WTC11 (cell line): ENCODE measurements at regions not wholly inside any gene's neighbourhood (a gene's known extent, or its start where the extent isn't known, plus 50 kb on each side); places are given as distances from the start of the nearest gene placed in this dataset.

Experiments
- ATAC-seq: fragments of 200-7000 bp; cut with Tn5 transposase; 2 replicates; pipeline ENCODE4 v1.10.0; 2021; ENCODE audit warnings: mild to moderate bottlenecking, moderate library complexity
- CTCF ChIA-PET: fragments of 300-600 bp; sonication (Branson Sonifier 250); formaldehyde crosslinking; loops from one replicate; lab custom pipeline; 2021; ENCODE audit warnings: antibody characterized with exemption; lab: Charles Lee
- POLR2A ChIA-PET: fragments of 350-600 bp; sonication (Branson Sonifier 250); formaldehyde crosslinking; loops from one replicate; lab custom pipeline; 2021; ENCODE audit warnings: antibody characterized with exemption; lab: Charles Lee
- DNase-seq: peaks from one replicate; pipeline ENCODE4 v3.0.0; 2021; ENCODE audit warnings: low spot score
- H3K27ac Mint-ChIP-seq: 2 replicates; pipeline ENCODE4 v1.8.0; 2021; ENCODE audit warnings: mixed read lengths
- H3K27me3 Mint-ChIP-seq: 2 replicates; pipeline ENCODE4 v1.8.0; 2021; ENCODE audit warnings: low read depth, mild to moderate bottlenecking, moderate library complexity, mixed read lengths
- H3K36me3 Mint-ChIP-seq: 2 replicates; pipeline ENCODE4 v1.8.0; 2021; ENCODE audit warnings: mixed read lengths
- H3K4me1 Mint-ChIP-seq: 2 replicates; pipeline ENCODE4 v1.8.0; 2022; ENCODE audit warnings: mixed read lengths
- H3K4me3 Mint-ChIP-seq: 2 replicates; pipeline ENCODE4 v1.8.0; 2021; ENCODE audit warnings: mild to moderate bottlenecking, moderate library complexity, mixed read lengths
- H3K9me3 Mint-ChIP-seq: 2 replicates; pipeline ENCODE4 v1.8.0; 2021; ENCODE audit warnings: mixed read lengths
- ATF6 ChIP-seq: sonication (generic); formaldehyde crosslinking; IDR thresholded peaks from 2 replicates; pipeline ENCODE4 v1.8.1; 2023; ENCODE audit warnings: mild to moderate bottlenecking, missing genetic modification reagents
- ELF4 ChIP-seq: sonication (generic); formaldehyde crosslinking; IDR thresholded peaks from 2 replicates; pipeline ENCODE4 v1.8.1; 2022; ENCODE audit warnings: low read depth, mild to moderate bottlenecking, moderate library complexity, missing genetic modification reagents
- ERG ChIP-seq: fragments of 250-450 bp; sonication (Bioruptor Pico); IDR thresholded peaks from 2 replicates; pipeline ENCODE4 v1.8.0; 2021; ENCODE audit warnings: mild to moderate bottlenecking
- GABPB1 ChIP-seq: sonication (generic); formaldehyde crosslinking; IDR thresholded peaks from 2 replicates; pipeline ENCODE4 v1.8.1; 2023; ENCODE audit warnings: mild to moderate bottlenecking, missing genetic modification reagents
- HMGXB4 ChIP-seq: sonication (generic); formaldehyde crosslinking; IDR thresholded peaks from 2 replicates; pipeline ENCODE4 v1.8.1; 2023; ENCODE audit warnings: mild to moderate bottlenecking, moderate library complexity, missing genetic modification reagents
- IRF1 ChIP-seq: sonication (generic); formaldehyde crosslinking; IDR thresholded peaks from 2 replicates; pipeline ENCODE4 v1.8.0; 2023; ENCODE audit warnings: missing genetic modification reagents
- KAT7 ChIP-seq: sonication (generic); formaldehyde crosslinking; IDR thresholded peaks from 2 replicates; pipeline ENCODE4 v1.8.1; 2023; ENCODE audit warnings: missing genetic modification reagents, mild to moderate bottlenecking, borderline replicate concordance
- NFE2L1 ChIP-seq: sonication (generic); formaldehyde crosslinking; IDR thresholded peaks from 2 replicates; pipeline ENCODE4 v1.8.1; 2023; ENCODE audit warnings: missing genetic modification reagents
- PRRX2 ChIP-seq: fragments of 250-450 bp; sonication (Bioruptor Pico); IDR thresholded peaks from 2 replicates; pipeline ENCODE4 v1.8.0; 2021; ENCODE audit warnings: mild to moderate bottlenecking
- RELA ChIP-seq: sonication (generic); formaldehyde crosslinking; IDR thresholded peaks from 2 replicates; pipeline ENCODE4 v1.8.1; 2022; ENCODE audit warnings: missing genetic modification reagents, mild to moderate bottlenecking, borderline replicate concordance
- SMAD4 ChIP-seq: sonication (generic); formaldehyde crosslinking; IDR thresholded peaks from 2 replicates; pipeline ENCODE4 v1.8.0; 2022; ENCODE audit warnings: mild to moderate bottlenecking, missing genetic modification reagents
- SP1 ChIP-seq: sonication (generic); formaldehyde crosslinking; conservative IDR thresholded peaks from 2 replicates; pipeline ENCODE4 v1.8.1; 2022; ENCODE audit warnings: missing genetic modification reagents
- TP53 ChIP-seq: sonication (generic); formaldehyde crosslinking; IDR thresholded peaks from 2 replicates; pipeline ENCODE4 v1.8.1; 2023; ENCODE audit warnings: mild to moderate bottlenecking, missing genetic modification reagents
- ZNF263 ChIP-seq: sonication (generic); formaldehyde crosslinking; IDR thresholded peaks from 2 replicates; pipeline ENCODE4 v1.8.1; 2022; ENCODE audit warnings: low read depth, mild to moderate bottlenecking, moderate library complexity, missing genetic modification reagents
- ZNF396 ChIP-seq: fragments of 250-450 bp; sonication (Bioruptor Pico); IDR thresholded peaks from 2 replicates; pipeline ENCODE4 v1.8.0; 2021; ENCODE audit warnings: mild to moderate bottlenecking, moderate library complexity, borderline replicate concordance
- ZNF423 ChIP-seq: fragments of 250-450 bp; sonication (Bioruptor Pico); IDR thresholded peaks from 2 replicates; pipeline ENCODE4 v2.1.2; 2022; ENCODE audit warnings: mild to moderate bottlenecking, moderate library complexity
- TF ChIP-seq, protein P1 (sequence below): fragments of 250-450 bp; sonication (Bioruptor Pico); IDR thresholded peaks from 2 replicates; pipeline ENCODE4 v1.9.0; 2021; ENCODE audit warnings: mild to moderate bottlenecking
- TF ChIP-seq, protein P2 (sequence below): fragments of 250-450 bp; sonication (Bioruptor Pico); IDR thresholded peaks from 2 replicates; pipeline ENCODE4 v1.9.0; 2021; ENCODE audit warnings: mild to moderate bottlenecking, borderline replicate concordance
- TF ChIP-seq, protein P3 (sequence below): fragments of 250-450 bp; sonication (Bioruptor Pico); IDR thresholded peaks from 2 replicates; pipeline ENCODE4 v1.9.0; 2021; ENCODE audit warnings: moderate library complexity, mild to moderate bottlenecking, inconsistent platforms, borderline replicate concordance
- TF ChIP-seq, protein P4 (sequence below): sonication (generic); formaldehyde crosslinking; IDR thresholded peaks from 2 replicates; pipeline ENCODE4 v1.8.1; 2023; ENCODE audit warnings: mild to moderate bottlenecking, missing genetic modification reagents, moderate library complexity

DNA sequence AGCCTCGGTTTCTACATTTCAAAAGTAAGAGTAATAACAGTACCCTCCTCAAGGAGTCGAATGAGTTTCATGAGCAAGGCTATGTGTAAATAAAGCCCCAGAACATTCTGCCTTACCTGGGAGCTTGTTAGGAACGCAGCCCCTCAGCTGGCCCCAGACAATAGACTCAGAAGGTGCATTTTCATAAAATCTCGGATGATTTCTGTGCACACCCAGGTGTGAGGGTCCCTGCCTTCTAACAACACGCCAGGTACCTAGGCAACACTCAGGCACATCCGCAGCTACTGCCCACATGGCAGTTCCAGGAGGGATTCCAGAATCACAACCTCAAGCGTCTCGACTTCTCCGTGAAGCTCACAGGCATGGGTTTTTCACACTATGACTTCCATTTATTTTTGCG lies 226.5 kb upstream of the CDH4 start (continued):
- no peak for TF ChIP-seq ZNF396 (CRISPR knock-in tag)

DNA sequence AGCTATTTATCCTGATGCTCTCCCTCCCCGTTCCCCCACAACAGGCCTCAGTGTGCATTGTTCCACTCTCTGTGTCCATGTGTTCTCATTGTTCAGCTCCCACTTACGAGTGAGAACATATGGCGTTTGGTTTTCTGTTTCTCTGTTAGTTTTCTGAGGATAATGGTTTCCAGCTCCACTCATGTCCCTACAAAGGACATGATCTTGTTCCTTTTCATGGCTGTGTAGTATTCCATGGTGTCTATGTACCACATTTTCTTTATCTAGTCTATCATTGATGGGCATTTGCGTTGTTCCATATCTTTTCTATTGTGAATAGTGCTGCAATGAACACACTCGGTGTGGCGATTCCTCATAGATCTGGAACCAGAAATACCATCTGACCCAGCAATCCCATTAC lies 225.9 kb upstream of the CDH4 start:
- Mint-ChIP-seq H3K27ac (no peak overlapping the region), H3K4me3 (no peak overlapping the region), H3K9me3 (peaks cover 37% of the 10 kb centered on the region), H3K4me1 (no peaks in the 10 kb centered on the region), H3K36me3 (peaks cover 23% of the 10 kb centered on the region), H3K27me3 (peaks cover 72% of the 10 kb centered on the region)
- no peak for TF ChIP-seq ZNF263 (CRISPR knock-in tag)
- ATAC-seq (no peak), DNase-seq (no peak)
- ChIA-PET CTCF (no interaction called here), POLR2A (interaction anchor here (0.6 kb wide), 1 partner anchor 826 kb away, joined by 4 read pairs; no protein-coding TSS in a partner anchor)

DNA sequence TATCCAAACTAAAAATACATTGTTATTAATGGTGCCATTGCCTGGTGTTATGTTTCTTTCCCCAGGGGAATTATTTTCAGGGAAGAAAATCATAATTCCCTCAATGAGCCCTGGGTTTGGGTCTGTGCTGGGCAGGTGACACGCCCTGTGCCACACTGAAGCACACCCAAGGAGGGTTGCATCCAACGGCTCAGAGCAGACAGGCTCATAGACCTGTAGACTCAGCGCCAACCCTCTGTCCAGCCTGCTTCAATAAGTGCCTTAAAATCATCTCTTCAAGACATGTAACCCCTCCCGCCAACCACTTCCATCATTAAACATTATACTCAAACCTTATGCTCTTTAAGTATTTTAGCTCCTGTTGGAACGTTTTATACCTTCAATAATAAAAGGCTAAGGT lies 225.3 kb upstream of the CDH4 start:
- ChIA-PET CTCF (no interaction called here), POLR2A (no interaction called here)
- no peak overlapping the region for H3K27ac Mint-ChIP-seq
- no peak overlapping the region for H3K4me3 Mint-ChIP-seq
- DNase-seq (no peak), ATAC-seq (no peak)
- peaks cover 37% of the 10 kb centered on the region for H3K9me3 Mint-ChIP-seq
- peaks cover 68% of the 10 kb centered on the region for H3K27me3 Mint-ChIP-seq
- peaks cover 23% of the 10 kb centered on the region for H3K36me3 Mint-ChIP-seq
- TF ChIP-seq KAT7 (CRISPR knock-in tag) (no peak), ELF4 (CRISPR knock-in tag) (no peak), GABPB1 (CRISPR knock-in tag) (no peak), ATF6 (CRISPR knock-in tag) (no peak), IRF1 (CRISPR knock-in tag) (no peak), SP1 (CRISPR knock-in tag) (no peak), HMGXB4 (CRISPR knock-in tag) (no peak), SMAD4 (no peak), PRRX2 (no peak), RELA (CRISPR knock-in tag) (no peak), TP53 (no peak), NFE2L1 (no peak), ZNF423 (no peak), ERG (no peak)
- TF ChIP-seq, protein P1, sequence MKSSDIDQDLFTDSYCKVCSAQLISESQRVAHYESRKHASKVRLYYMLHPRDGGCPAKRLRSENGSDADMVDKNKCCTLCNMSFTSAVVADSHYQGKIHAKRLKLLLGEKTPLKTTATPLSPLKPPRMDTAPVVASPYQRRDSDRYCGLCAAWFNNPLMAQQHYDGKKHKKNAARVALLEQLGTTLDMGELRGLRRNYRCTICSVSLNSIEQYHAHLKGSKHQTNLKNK, result no peak
- TF ChIP-seq, protein P2, sequence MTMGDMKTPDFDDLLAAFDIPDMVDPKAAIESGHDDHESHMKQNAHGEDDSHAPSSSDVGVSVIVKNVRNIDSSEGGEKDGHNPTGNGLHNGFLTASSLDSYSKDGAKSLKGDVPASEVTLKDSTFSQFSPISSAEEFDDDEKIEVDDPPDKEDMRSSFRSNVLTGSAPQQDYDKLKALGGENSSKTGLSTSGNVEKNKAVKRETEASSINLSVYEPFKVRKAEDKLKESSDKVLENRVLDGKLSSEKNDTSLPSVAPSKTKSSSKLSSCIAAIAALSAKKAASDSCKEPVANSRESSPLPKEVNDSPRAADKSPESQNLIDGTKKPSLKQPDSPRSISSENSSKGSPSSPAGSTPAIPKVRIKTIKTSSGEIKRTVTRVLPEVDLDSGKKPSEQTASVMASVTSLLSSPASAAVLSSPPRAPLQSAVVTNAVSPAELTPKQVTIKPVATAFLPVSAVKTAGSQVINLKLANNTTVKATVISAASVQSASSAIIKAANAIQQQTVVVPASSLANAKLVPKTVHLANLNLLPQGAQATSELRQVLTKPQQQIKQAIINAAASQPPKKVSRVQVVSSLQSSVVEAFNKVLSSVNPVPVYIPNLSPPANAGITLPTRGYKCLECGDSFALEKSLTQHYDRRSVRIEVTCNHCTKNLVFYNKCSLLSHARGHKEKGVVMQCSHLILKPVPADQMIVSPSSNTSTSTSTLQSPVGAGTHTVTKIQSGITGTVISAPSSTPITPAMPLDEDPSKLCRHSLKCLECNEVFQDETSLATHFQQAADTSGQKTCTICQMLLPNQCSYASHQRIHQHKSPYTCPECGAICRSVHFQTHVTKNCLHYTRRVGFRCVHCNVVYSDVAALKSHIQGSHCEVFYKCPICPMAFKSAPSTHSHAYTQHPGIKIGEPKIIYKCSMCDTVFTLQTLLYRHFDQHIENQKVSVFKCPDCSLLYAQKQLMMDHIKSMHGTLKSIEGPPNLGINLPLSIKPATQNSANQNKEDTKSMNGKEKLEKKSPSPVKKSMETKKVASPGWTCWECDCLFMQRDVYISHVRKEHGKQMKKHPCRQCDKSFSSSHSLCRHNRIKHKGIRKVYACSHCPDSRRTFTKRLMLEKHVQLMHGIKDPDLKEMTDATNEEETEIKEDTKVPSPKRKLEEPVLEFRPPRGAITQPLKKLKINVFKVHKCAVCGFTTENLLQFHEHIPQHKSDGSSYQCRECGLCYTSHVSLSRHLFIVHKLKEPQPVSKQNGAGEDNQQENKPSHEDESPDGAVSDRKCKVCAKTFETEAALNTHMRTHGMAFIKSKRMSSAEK, result no peak
- TF ChIP-seq, protein P3, sequence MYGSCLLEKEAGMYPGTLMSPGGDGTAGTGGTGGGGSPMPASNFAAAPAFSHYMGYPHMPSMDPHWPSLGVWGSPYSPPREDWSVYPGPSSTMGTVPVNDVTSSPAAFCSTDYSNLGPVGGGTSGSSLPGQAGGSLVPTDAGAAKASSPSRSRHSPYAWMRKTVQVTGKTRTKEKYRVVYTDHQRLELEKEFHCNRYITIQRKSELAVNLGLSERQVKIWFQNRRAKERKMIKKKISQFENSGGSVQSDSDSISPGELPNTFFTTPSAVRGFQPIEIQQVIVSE (CRISPR knock-in tag), result no peak
- TF ChIP-seq, protein P4, sequence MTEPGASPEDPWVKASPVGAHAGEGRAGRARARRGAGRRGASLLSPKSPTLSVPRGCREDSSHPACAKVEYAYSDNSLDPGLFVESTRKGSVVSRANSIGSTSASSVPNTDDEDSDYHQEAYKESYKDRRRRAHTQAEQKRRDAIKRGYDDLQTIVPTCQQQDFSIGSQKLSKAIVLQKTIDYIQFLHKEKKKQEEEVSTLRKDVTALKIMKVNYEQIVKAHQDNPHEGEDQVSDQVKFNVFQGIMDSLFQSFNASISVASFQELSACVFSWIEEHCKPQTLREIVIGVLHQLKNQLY (CRISPR knock-in tag), result no peak
- H3K4me1 Mint-ChIP-seq, result no peaks in the 10 kb centered on the region
